ENCODE measurements at regions not wholly inside any gene's neighbourhood (a gene's known extent, or its start where the extent isn't known, plus 50 kb on each side); places are given as distances from the start of the nearest gene placed in this dataset.

DNA sequence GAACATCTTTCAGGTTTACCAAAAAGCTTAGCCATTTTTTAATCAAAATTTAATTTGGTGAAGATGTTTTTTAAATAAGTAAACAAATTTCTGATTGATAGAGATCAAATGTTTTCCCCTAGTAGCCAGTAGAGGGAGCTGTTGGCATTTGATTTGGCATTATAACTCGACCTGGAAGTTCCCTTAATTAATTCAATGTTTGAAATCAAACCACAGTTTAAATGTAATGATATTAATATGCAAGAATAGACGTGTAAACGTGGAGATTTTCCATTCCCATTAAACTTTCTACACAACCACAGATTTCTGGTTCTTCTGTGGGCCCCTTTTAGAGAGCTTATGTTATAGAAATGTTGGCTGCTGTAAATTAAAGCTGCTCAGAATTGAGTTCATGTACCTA, 148.1 kb upstream of the MPDZ start:
- no peak for TF ChIP-seq KDM4B (CRISPR knock-in tag; IDR thresholded peaks at IDR 0.05)
- no peak for TF ChIP-seq ZBTB42 (CRISPR knock-in tag; IDR thresholded peaks at IDR 0.05)
- no peak for TF ChIP-seq RCOR2 (CRISPR knock-in tag; IDR thresholded peaks at IDR 0.05)
- no peak for TF ChIP-seq CCAR2 (optimal IDR thresholded peaks at IDR 0.05; ENCODE audit: low read depth, low read length)
- no peak for TF ChIP-seq ZNF660 (CRISPR knock-in tag; IDR thresholded peaks at IDR 0.05; ENCODE audit: borderline replicate concordance, low read depth)
- peak; percentile 70 for TF ChIP-seq STAG1 (CRISPR knock-in tag; IDR thresholded peaks at IDR 0.05)
- TF ChIP-seq EP300 (IDR thresholded peaks at IDR 0.05; ENCODE audit: low read depth in 2 of 2, low read length in 2 of 2) = no peak
- TF ChIP-seq EP300 (CRISPR knock-in tag; IDR thresholded peaks at IDR 0.05; ENCODE audit: borderline replicate concordance) = no peak
- TF ChIP-seq, protein P1, sequence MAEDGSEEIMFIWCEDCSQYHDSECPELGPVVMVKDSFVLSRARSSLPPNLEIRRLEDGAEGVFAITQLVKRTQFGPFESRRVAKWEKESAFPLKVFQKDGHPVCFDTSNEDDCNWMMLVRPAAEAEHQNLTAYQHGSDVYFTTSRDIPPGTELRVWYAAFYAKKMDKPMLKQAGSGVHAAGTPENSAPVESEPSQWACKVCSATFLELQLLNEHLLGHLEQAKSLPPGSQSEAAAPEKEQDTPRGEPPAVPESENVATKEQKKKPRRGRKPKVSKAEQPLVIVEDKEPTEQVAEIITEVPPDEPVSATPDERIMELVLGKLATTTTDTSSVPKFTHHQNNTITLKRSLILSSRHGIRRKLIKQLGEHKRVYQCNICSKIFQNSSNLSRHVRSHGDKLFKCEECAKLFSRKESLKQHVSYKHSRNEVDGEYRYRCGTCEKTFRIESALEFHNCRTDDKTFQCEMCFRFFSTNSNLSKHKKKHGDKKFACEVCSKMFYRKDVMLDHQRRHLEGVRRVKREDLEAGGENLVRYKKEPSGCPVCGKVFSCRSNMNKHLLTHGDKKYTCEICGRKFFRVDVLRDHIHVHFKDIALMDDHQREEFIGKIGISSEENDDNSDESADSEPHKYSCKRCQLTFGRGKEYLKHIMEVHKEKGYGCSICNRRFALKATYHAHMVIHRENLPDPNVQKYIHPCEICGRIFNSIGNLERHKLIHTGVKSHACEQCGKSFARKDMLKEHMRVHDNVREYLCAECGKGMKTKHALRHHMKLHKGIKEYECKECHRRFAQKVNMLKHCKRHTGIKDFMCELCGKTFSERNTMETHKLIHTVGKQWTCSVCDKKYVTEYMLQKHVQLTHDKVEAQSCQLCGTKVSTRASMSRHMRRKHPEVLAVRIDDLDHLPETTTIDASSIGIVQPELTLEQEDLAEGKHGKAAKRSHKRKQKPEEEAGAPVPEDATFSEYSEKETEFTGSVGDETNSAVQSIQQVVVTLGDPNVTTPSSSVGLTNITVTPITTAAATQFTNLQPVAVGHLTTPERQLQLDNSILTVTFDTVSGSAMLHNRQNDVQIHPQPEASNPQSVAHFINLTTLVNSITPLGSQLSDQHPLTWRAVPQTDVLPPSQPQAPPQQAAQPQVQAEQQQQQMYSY (CRISPR knock-in tag; IDR thresholded peaks at IDR 0.05) = no peak
- TF ChIP-seq, protein P2, sequence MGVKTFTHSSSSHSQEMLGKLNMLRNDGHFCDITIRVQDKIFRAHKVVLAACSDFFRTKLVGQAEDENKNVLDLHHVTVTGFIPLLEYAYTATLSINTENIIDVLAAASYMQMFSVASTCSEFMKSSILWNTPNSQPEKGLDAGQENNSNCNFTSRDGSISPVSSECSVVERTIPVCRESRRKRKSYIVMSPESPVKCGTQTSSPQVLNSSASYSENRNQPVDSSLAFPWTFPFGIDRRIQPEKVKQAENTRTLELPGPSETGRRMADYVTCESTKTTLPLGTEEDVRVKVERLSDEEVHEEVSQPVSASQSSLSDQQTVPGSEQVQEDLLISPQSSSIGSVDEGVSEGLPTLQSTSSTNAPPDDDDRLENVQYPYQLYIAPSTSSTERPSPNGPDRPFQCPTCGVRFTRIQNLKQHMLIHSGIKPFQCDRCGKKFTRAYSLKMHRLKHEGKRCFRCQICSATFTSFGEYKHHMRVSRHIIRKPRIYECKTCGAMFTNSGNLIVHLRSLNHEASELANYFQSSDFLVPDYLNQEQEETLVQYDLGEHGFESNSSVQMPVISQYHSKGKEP (CRISPR knock-in tag; IDR thresholded peaks at IDR 0.05) = no peak
- TF ChIP-seq PLRG1 (conservative IDR thresholded peaks at IDR 0.05) = no peak
- TF ChIP-seq GABPA (IDR thresholded peaks at IDR 0.05; ENCODE audit: low read depth, low read length) = no peak
- no peak for TF ChIP-seq GABPA (CRISPR knock-in tag; IDR thresholded peaks at IDR 0.05; ENCODE audit: low read depth)
- TF ChIP-seq CTCF (CRISPR knock-in tag; IDR thresholded peaks at IDR 0.05) = peak; percentile 49
- TF ChIP-seq, protein P3, sequence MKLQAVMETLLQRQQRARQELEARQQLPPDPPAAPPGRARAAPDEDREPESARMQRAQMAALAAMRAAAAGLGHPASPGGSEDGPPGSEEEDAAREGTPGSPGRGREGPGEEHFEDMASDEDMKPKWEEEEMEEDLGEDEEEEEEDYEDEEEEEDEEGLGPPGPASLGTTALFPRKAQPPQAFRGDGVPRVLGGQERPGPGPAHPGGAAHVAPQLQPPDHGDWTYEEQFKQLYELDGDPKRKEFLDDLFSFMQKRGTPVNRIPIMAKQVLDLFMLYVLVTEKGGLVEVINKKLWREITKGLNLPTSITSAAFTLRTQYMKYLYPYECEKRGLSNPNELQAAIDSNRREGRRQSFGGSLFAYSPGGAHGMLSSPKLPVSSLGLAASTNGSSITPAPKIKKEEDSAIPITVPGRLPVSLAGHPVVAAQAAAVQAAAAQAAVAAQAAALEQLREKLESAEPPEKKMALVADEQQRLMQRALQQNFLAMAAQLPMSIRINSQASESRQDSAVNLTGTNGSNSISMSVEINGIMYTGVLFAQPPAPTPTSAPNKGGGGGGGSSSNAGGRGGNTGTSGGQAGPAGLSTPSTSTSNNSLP (IDR thresholded peaks at IDR 0.05; ENCODE audit: low read depth, low read length) = peak; percentile 68
- 2% methylated on average over 3 of the region's 3 CpGs for WGBS (ENCODE audit: low lambda C conversion rate)
- BruUV-seq (replicated peaks) = no TSS peak
- intact Hi-C loops (cut with micrococcal nuclease; ENCODE audit: unreplicated experiment) (loop anchor here (1.0 to 10.0 kb wide), 4 partner anchors 213 to 1002 kb away; no protein-coding TSS in a partner anchor), in situ Hi-C loops (cut with HindIII; ENCODE audit: extremely low pct_ligation_motif_present, low pct_unique_long_range_greater_than_20kb) (loop anchor here (5.0 to 10.0 kb wide), 2 partner anchors 925 to 997 kb away; no protein-coding TSS in a partner anchor)
- Histone ChIP-seq H4K20me1 (ENCODE audit: insufficient read depth, low read length) (no peaks in the 10 kb centered on the region), H3K9ac (ENCODE audit: insufficient read depth, low read depth, low read length) (no peak overlapping the region), H3K4me1 (ENCODE audit: insufficient read depth, low read length) (no peaks in the 10 kb centered on the region), H2AFZ (ENCODE audit: low read length) (no peak overlapping the region), H3K4me2 (ENCODE audit: low read depth, low read length) (no peak overlapping the region), H3K27ac (ENCODE audit: extremely low read length, insufficient read depth, low read length) (no peak overlapping the region), H3K4me3 (replicated peaks in 1 of 3; ENCODE audit: insufficient read depth in 1 of 3, low read depth in 2 of 3, low read length in 3 of 3) (no peak overlapping the region), H3K9me3 (ENCODE audit: low read length) (no peaks in the 10 kb centered on the region), H3K27me3 (ENCODE audit: control insufficient read depth in 1 of 2, insufficient read depth in 2 of 2, low read length in 2 of 2) (no peaks in the 10 kb centered on the region), H3K36me3 (replicated peaks in 1 of 2; ENCODE audit: control insufficient read depth in 1 of 2, insufficient read depth in 2 of 2, low read length in 2 of 2) (no peaks in the 10 kb centered on the region), H3K79me2 (ENCODE audit: insufficient read depth, low read length) (no peaks in the 10 kb centered on the region)
- ChIA-PET CTCF (ENCODE audit: low intra/inter-chr PET ratio, low total read pairs) (interaction anchor here (0.9 to 1.9 kb wide), 4 partner anchors 925 to 1001 kb away, joined by 3 to 8 read pairs (median 4); no protein-coding TSS in a partner anchor), POLR2A (no interaction called here)
- FAIRE-seq = no peak
- no peak for ATAC-seq
- DNase-seq (ENCODE audit: low spot score) = peak; percentile 14
